ENCODE measurements at regions not wholly inside any gene's neighbourhood (a gene's known extent, or its start where the extent isn't known, plus 50 kb on each side); places are given as distances from the start of the nearest gene placed in this dataset.
"Not testable (repeated sequence)": the region's sequence is repeated elsewhere in the genome, so short reads cannot be mapped to it uniquely, and the experiment has no call there.

DNA sequence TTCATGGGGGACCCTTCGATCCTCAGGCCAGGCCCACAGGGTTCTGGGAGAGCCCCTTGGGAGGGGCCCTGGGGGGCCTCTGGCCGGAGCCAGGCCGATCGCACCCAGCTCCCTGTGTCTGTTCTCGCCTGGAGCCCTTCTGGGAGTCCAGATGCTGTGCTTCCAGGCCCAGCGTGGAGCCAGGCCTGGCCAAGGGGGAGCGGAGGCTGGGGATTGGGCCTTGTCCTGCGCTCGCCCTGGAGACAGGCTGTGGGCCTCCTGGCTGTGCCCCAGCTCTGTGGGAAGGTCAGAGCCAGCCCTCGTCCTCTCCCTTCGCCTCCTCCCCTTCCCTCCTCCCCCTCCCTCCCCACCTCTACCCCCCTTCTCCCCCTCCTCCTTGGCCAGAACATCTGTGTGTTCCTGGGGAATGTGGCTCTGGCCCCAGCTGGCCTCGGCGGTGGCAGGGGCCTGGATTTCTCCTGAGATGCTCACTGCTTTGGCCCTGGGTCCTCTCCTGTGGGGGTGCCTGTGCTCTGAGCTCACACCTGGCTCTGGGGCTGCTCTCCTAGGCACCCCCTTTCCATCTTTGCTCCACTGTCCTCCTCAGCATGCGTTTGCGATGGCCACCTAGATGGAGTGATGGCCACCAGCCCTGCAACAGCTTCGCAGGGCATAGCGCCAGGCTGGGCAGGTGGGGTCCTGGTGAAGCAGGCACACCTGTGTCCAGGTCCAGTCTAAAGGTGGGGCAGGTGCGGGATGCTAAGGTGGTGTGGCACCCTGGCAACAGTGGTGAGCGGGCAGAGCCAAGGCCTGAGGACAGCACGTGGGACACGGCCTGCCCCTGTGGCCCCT lies 90.6 kb upstream of the CIBAR2 start:
- DNase-seq (ENCODE audit: low spot score) = no peak

DNA sequence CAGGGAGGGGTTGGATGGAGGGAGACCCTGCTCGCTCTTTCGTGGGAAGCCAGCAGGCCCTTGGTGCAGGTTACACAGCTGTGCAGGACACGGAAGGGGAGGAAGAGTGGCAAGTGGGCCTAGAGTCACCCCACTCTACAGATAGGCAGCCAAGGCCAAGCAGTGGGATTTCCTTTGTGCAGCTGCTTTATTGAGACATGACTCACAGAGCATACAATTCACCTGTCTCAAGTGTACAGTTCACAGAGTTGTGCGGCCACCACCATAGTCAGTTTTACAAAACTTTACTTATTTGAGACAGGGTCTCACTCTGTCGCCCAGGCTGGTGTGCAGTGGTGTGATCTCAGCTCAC lies 91.2 kb upstream of the CIBAR2 start:
- no peak for DNase-seq (ENCODE audit: low spot score)

GRCh38 chr16:85204242-85205010 lies 92.2 kb upstream of the CIBAR2 start:
- DNase-seq (ENCODE audit: low spot score) = no peak

DNA sequence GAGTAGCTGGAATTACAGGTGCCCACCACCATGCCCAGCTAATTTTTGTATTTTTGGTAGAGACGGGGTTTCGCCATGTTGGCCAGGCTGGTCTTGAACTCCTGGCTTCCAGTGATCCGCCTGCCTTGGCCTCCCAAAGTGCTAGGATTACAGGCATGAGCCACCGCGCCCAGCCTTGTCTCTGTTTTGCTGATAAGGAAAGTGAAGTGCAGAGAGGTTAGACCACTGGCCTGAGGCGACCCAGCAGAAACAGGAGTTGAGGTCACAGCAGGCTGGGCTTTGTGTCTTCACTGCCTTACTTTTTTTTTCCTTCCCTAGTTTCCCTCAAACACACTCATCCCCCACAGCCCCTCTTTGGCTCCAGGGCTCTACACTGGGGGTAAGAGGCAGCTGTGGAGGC lies 93.0 kb upstream of the CIBAR2 start:
- DNase-seq (ENCODE audit: low spot score) = not testable (repeated sequence)

DNA sequence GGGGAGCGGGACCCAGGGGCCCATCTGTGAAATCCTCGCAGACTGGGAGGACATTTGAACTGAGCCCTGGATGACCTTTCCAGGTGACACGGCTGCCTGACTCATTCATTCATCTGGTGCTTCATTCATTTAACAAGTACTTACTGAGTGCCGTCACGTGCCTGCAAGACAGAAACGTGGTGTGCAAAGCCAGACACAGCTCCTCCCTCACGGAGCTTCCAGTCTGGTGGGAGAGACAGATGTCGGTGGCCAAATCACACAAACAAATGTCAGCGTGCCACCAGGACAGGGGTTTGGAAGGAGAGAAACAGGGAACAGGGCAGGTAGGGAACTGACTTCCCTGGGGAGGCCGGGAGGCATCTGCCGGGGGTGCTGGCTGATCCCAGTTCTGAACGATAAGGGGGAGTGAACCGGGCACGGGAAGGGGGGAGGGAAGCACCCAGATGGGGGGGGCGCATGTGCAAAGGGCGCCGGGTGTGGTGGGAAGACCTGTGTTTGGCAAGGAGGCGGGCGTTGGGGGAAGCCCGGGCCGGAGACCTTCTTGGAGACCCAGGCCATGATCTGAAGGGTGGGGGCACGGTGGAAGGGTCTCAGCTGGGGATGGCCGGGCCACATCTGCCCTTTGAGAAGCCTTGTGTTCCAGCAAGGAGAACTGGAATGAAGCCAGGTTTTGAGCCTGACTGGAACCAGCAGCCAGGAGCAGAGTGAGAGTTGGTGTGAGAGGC lies 93.6 kb upstream of the CIBAR2 start:
- no peak for DNase-seq (ENCODE audit: low spot score)

GRCh38 chr16:85206472-85207356 lies 94.4 kb upstream of the CIBAR2 start:
- no peak for DNase-seq (ENCODE audit: low spot score)

GRCh38 chr16:85207357-85207921 lies 95.2 kb upstream of the CIBAR2 start:
- no peak for DNase-seq (ENCODE audit: low spot score)

GRCh38 chr16:85208181-85208580 lies 95.9 kb upstream of the CIBAR2 start:
- DNase-seq (ENCODE audit: low spot score) = no peak

DNA sequence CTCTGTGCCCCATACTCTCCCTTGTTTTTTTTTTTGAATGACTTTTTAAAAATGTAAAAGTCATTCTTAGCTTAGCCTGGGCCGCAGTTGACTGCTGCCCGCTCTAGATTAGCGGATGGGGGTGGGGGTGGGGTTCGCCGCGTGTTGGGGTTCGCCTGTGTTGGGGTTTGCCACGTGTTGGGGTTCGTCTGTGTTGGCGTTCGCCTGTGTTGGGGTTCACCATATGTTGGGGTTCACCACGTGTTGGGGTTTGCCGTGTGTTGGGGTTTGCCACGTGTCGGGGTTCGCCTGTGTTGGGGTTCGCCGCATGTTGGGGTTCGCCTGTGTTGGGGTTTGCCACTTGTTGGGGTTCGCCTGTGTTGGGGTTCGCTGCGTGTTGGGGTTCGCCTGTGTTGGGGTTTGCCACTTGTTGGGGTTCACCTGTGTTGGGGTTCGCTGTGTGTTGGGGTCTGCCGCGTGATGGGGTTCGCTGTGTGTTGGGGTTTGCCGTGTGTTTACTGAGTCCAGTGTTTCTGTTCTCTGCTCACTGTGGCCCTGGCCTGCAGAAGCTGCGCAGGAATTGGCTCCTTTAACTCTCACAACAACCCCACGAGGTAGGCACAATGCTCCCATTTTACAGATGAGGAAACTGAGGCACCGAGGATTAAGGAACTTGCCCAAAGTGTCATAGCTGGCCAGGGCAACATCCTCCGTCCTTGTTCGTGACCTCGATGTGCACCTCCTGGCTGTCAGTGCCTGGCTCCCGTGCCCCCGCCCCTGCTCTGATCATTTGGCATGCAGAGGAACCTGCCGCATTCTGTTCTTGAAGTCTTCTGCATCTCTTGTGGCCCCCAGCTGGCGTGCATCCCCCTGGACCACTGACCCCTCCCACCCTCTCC lies 96.6 kb upstream of the CIBAR2 start:
- no peak for DNase-seq (ENCODE audit: low spot score)

DNA sequence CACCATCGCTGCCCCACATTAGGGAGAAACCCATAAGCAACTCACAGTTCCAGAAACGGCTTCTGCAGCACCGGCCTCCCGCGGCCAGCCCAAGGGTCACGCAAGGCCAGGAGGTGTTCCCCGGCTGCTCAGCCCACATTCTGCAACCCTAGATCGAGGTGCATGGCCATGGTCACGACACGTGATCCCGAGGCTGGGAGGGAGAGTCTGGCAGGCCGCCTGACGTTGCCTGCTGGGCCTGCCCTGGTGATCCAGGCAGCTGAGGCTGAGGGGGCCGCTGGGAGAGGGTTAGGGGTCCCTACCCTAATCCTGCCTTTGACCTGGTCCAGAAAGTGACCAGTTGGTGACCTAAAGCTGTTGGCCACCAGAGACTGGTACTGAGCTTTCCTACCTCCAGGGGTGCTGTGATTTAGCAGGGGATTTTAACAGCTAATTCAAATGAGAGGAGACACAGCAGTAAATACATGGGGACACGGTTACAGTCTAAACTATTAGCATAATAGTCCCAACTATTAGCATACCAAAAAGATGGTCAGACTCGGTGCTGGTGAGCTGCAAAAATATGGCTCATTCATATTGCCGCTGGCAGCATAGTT lies 97.4 kb upstream of the CIBAR2 start:
- no peak for DNase-seq (ENCODE audit: low spot score)

- peak; percentile 68 for DNase-seq (ENCODE audit: low spot score)
These were observed 98.3 kb upstream of the CIBAR2 start for GRCh38 chr16:85210423-85211169.

DNA sequence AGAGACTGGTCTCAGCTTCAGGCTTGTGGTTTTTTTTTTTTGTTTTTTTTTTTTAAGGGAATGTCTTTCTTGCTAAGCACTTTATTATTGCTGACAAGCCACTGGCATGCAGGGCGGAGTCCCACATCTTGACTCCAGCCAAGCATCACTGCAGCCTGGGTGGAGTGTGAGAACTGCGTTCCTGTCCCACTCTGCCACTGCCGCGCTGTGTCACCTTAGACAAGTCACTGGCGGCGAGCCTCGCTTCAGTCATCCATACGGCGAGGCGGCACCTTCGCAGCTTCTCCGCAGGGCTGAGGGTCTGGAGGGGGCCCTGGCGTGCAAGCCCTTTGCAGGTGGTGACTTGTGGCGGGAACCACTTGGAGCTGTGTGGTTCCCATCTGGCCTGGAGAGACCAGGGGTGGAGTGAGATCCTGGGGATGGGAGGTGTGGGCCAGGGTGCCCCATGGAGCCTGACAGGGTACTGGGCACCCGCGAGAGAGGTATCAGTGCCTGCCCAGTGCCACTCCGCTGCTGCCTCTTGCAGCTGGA lies 99.1 kb upstream of the CIBAR2 start:
- peak; percentile 71 for DNase-seq (ENCODE audit: low spot score)

- DNase-seq (ENCODE audit: low spot score) = no peak
These were observed 101.8 kb upstream of the CIBAR2 start for GRCh38 chr16:85213926-85214675.

- no peak for DNase-seq (ENCODE audit: low spot score)
These were observed 103.3 kb upstream of the CIBAR2 start for GRCh38 chr16:85215478-85216118.

DNA sequence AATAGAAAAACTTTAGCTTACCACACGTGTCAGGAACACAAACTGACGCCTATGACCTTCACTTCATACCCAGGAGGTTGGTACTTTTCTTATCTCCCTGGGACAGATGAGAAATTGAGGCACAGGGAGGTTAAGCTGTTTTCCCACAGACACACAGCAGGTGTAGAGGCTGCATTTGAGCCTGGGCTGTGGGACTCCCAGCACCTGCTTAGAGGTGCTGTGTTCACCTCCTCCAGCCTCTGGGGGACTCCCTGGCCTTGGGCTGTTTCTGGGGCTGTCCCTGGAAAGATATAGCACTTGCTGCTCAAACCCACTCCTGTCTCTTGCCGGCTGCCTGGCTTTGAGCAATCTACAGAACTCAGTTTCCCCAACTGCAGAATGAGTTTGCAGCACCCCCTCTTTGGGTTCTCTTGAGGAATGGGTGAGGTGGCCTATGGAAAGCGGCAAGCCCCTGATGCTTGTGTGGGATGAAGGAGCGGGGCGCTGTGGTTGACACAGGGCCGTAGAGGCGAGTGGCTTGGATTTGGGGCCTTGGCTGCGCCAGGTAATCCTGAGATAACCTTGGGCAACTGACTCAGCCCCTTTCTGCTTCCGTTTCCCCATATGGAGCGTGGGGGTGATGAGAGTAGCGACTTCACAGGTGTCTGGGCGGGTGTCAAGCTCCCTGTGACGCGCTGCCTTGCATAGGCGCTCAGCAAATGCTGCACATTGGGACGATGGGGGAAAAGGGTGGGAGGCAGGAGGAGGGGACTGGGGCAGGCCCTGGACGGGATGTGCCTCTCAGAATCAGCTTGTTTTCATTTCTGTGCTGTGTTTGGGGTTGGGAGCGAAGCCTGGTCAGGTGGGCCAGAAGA lies 104.5 kb upstream of the CIBAR2 start:
- DNase-seq (ENCODE audit: low spot score) = no peak

DNA sequence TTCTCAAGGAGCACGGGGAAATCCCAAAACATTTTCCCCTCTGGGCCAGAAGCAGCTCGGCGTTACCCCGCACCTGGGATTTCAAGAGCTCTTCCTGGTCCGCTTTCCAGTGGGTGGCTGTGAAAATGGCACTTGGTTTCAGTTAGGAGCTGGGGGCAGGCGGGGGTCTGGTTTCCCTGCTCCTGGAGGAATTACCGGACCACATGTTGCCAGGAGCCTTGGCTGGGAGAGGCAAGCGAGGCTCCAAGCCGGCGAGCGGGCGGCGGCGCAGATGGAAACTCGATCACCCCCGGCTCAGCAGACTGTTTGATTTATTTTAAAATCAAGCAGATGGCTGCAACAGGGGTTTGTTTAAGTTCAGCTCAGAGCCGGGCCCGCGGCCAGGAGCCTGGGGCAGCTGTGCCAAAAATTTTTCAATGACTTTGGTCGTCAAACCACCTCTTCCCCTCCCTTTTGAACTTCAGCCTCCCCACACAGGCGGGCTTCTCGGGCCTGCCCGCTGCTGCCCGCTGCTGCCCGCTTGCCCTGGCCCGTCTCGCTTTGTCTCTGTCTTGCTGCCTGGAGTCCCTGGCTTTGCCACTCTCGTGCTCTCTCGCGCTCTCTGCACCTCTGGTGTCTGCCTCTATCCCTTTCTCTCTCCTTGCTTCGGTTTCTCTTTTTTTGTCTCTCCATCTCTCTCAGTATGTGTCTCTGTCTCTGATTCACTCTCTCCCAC lies 108.0 kb upstream of the CIBAR2 start:
- DNase-seq (ENCODE audit: low spot score) = peak; percentile 51
